Panc1 (cell line): ENCODE measurements at regions not wholly inside any gene's neighbourhood (a gene's known extent, or its start where the extent isn't known, plus 50 kb on each side); places are given as distances from the start of the nearest gene placed in this dataset.

Experiments used
- ATAC-seq: fragments of 200-7000 bp; cut with Tn5 transposase; 2 replicates; pipeline ENCODE4 v1.9.1; 2020; ENCODE audit warnings: mild to moderate bottlenecking, moderate library complexity
- BruUV-seq: library from RNA; stranded (reverse); fragments of 400-500 nt; replicated peaks from 2 replicates; lab custom pipeline; 2021; lab: Mats Ljungman, UMichigan
- CTCF ChIA-PET: fragments of 300-600 bp; sonication (Branson Sonifier 250); formaldehyde crosslinking; loops from one replicate; lab custom pipeline; 2022; ENCODE audit warnings: antibody characterized with exemption; lab: Charles Lee
- POLR2A ChIA-PET: fragments of 300-600 bp; sonication (Branson Sonifier 250); formaldehyde crosslinking; loops from one replicate; lab custom pipeline; 2022; ENCODE audit warnings: antibody characterized with exemption; lab: Charles Lee
- DNase-seq: peaks from one replicate; pipeline ENCODE4 v3.0.0-alpha.2; 2010; ENCODE audit warnings: low read depth, low spot score
- H3K27ac ChIP-seq: 2 replicates; pipeline ENCODE4 v1.5.1; 2011; ENCODE audit warnings: mild to moderate bottlenecking, low read length, inconsistent platforms
- H3K27me3 ChIP-seq: fragments of 200-500 bp; sonication (Bioruptor generic); 2 replicates; pipeline ENCODE4 v1.6.0; 2014; ENCODE audit warnings: low read length, inconsistent platforms; ENCODE audit not compliant: control insufficient read depth, insufficient read depth
- H3K36me3 ChIP-seq: fragments of 200-500 bp; sonication (Bioruptor generic); 2 replicates; pipeline ENCODE4 v1.5.1; 2014; ENCODE audit warnings: inconsistent platforms, mild to moderate bottlenecking, low read length, moderate library complexity; ENCODE audit not compliant: control insufficient read depth, insufficient read depth
- H3K4me1 ChIP-seq: 2 replicates; pipeline ENCODE4 v1.5.1; 2011; ENCODE audit warnings: inconsistent platforms, mild to moderate bottlenecking, low read length, moderate library complexity; ENCODE audit not compliant: control insufficient read depth, insufficient read depth
- H3K4me3 ChIP-seq, 2 experiments: 2 replicates each; pipeline ENCODE4 v1.5.1; 2011 to 2012; ENCODE audit warnings: low read depth in 2 of 2, low read length in 2 of 2, mild to moderate bottlenecking in 2 of 2, inconsistent platforms in 1 of 2, moderate library complexity in 1 of 2
- H3K9me3 ChIP-seq: fragments of 200-500 bp; sonication (Bioruptor generic); 2 replicates; pipeline ENCODE4 v1.5.1; 2014; ENCODE audit warnings: low read depth, mild to moderate bottlenecking, inconsistent platforms, low read length, moderate library complexity; ENCODE audit not compliant: control insufficient read depth, insufficient read depth
- CTCF ChIP-seq: fragments of 450-650 bp; IDR thresholded peaks from 2 replicates; pipeline ENCODE4 v1.5.1; 2017; ENCODE audit warnings: mild to moderate bottlenecking
- POLR2AphosphoS5 ChIP-seq: IDR thresholded peaks from 2 replicates; pipeline ENCODE4 v1.6.1; 2012; ENCODE audit warnings: mild to moderate bottlenecking, low read depth, low read length, moderate library complexity
- REST ChIP-seq, 2 experiments: IDR thresholded peaks; 2 replicates each; pipeline ENCODE4 v1.6.1; 2011 to 2012; ENCODE audit warnings: low read depth in 2 of 2, control low read depth in 1 of 2, low read length in 1 of 2, mild to moderate bottlenecking in 1 of 2, moderate library complexity in 1 of 2; ENCODE audit not compliant: insufficient read depth in 1 of 2
- SIN3A ChIP-seq: IDR thresholded peaks from 2 replicates; pipeline ENCODE4 v1.6.1; 2012; ENCODE audit warnings: low read depth, mild to moderate bottlenecking, low read length, moderate library complexity, borderline replicate concordance; ENCODE audit not compliant: insufficient read depth
- TCF7L2 ChIP-seq: IDR thresholded peaks from 2 replicates; pipeline ENCODE4 v1.6.1; 2011; ENCODE audit warnings: mild to moderate bottlenecking, low read depth, low read length, inconsistent platforms
- in situ Hi-C: cut with HindIII; loops from 2 replicates; pipeline ENCODE4 v1.10.0; 2016; ENCODE audit warnings: low sequenced_read_pairs, low pct_unique_long_range_greater_than_20kb
- intact Hi-C: fragments of 100-400 bp; cut with micrococcal nuclease; formaldehyde crosslinking; loops from one replicate; pipeline ENCODE4 v1.10.0; 2022; ENCODE audit not compliant: unreplicated experiment

- BruUV-seq, result no TSS peak
- Histone ChIP-seq H3K9me3 (no peaks in the 10 kb centered on the region), H3K27me3 (peaks cover 2% of the 10 kb centered on the region; the same call in 1 of the 2 replicates), H3K36me3 (no peaks in the 10 kb centered on the region), H3K27ac (no peak overlapping the region), H3K4me3 (no peak overlapping the region), H3K4me1 (no peaks in the 10 kb centered on the region)
- intact Hi-C loops (no loop called here), in situ Hi-C loops (no loop called here)
- CTCF ChIA-PET, result no interaction called here
- no peak for DNase-seq
- POLR2A ChIA-PET, result no interaction called here
- no peak for ATAC-seq
- TF ChIP-seq TCF7L2, result no peak
- no peak for TF ChIP-seq REST (IDR thresholded peaks at IDR 0.05; ENCODE audit: insufficient read depth in 1 of 2, low read depth in 2 of 2, low read length in 1 of 2)
- TF ChIP-seq SIN3A, result no peak
- no peak for TF ChIP-seq POLR2AphosphoS5
- no peak for TF ChIP-seq CTCF
Observed at GRCh38 chr3:67244130-67244529, 246.0 kb downstream of the KBTBD8 start.

GRCh38 chr3:67245545-67245944, 247.4 kb downstream of the KBTBD8 start:
- intact Hi-C loops, result no loop called here

More at GRCh38 chr3:67245545-67245944, 247.4 kb downstream of the KBTBD8 start:
- BruUV-seq, result no TSS peak
- Histone ChIP-seq H3K9me3 (no peaks in the 10 kb centered on the region), H3K4me3 (no peak overlapping the region), H3K36me3 (no peaks in the 10 kb centered on the region), H3K4me1 (no peaks in the 10 kb centered on the region), H3K27ac (no peak overlapping the region), H3K27me3 (peaks cover 2% of the 10 kb centered on the region; the same call in 1 of the 2 replicates)
- no peak for TF ChIP-seq CTCF
- TF ChIP-seq POLR2AphosphoS5, result no peak
- no peak for TF ChIP-seq TCF7L2
- TF ChIP-seq SIN3A, result no peak
- no peak for TF ChIP-seq REST (IDR thresholded peaks at IDR 0.05; ENCODE audit: insufficient read depth in 1 of 2, low read depth in 2 of 2, low read length in 1 of 2)
- in situ Hi-C loops, result no loop called here
- ChIA-PET CTCF (interaction anchor here (0.7 kb wide), 1 partner anchor 110 kb away, joined by 3 read pairs; no protein-coding TSS in a partner anchor), POLR2A (no interaction called here)
- ATAC-seq (no peak), DNase-seq (no peak)
